NOMO-1 treated with DMSO at 0.1 percent for 48 hours (cell line): ENCODE measurements at regions not wholly inside any gene's neighbourhood (a gene's known extent, or its start where the extent isn't known, plus 50 kb on each side); places are given as distances from the start of the nearest gene placed in this dataset.
"Not testable (repeated sequence)": the region's sequence is repeated elsewhere in the genome, so short reads cannot be mapped to it uniquely, and the experiment has no call there.

ENCODE experiments used
- DNase-seq: peaks from one replicate; lab custom pipeline; 2025; ENCODE audit not compliant: unreplicated experiment; lab: John Stamatoyannopoulos, UW

DNA sequence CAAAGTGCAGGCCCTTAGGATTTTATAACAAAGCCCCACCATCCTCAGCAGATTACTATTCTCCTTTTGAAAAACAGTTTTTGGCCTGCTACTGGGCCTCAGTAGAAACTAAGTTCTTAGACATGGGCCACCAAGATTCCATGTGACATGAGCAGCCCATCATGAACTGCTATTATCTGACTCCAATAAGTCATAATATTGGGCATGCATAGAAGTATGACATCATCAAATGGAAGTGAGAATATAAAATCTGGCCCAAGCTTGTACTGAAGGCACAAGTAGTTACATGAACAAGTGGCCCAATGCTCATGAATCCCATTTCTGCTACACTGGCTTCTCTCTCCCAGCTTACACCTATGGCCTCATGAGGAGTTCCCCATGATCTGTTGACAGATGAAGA, 404.8 kb downstream of the EPHA5 start:
- no peak for DNase-seq

GRCh38 chr4:65259296-65259695, 411.0 kb downstream of the EPHA5 start:
- no peak for DNase-seq

DNA sequence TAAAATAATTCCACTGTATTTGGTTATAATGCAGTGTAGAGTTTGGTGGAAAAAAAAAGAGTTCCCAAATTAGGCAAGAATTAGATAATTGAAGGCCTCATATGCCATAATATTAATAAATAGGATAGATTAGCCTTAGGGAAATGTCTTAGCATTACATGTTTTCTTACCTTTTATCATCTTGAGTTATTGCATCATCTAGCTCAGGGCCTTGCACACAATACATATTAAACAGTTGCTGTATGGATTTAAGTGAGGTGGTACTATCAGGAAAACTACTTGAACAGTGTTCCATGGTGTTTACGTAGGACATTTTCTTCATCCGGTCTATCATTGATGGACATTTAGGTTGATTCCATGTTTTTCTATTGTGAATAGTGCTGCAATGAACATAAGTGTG, 419.4 kb downstream of the EPHA5 start:
- DNase-seq: no peak

DNA sequence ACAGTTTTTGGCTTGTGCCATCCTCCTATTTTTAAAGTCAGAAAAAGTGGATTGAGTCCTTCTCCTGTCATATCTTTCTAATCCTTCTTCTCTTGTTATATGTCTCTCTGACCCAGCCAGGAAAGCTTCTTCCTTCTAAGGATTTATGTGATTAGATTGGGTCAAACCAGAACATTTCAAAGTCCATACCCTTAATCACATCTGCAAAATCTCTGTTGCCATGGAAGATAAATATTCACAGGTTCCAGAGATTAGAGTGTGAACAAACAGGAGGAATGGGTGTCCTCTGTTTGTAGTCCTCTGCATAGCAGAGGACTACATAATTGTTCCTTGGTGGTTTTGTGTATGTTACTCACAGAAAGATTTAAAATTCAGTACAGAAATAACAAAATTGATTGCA, 421.2 kb downstream of the EPHA5 start:
- no peak for DNase-seq

GRCh38 chr4:65242156-65242846, 428.0 kb downstream of the EPHA5 start:
- no peak for DNase-seq

- no peak for DNase-seq
Observed at GRCh38 chr4:65241257-65241997, 428.9 kb downstream of the EPHA5 start.

DNA sequence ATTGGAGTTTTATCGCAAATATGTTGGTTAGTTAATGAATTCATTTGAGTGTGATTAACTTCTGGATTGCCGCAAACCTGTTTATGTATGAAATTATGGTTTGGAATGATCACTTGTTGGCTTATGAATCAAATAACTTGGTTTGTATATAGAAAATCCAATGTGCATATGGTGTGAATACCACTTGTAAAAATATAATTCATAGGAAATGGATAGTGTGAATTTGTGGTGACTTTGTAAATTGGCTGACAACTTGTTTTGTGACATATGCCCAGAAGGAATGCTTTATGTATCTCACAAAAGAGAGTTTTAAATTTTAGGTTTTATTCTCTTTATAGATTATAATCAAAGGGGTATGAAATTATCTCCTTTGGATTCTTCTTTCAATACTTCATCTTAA, 436.2 kb downstream of the EPHA5 start:
- no peak for DNase-seq

- DNase-seq: no peak
Observed at GRCh38 chr4:65227628-65228027, 442.7 kb downstream of the EPHA5 start.

- no peak for DNase-seq
Observed at GRCh38 chr4:65223601-65224000, 446.7 kb downstream of the EPHA5 start.

- DNase-seq: not testable (repeated sequence)
Observed at GRCh38 chr4:65223074-65223473, 447.2 kb downstream of the EPHA5 start.

DNA sequence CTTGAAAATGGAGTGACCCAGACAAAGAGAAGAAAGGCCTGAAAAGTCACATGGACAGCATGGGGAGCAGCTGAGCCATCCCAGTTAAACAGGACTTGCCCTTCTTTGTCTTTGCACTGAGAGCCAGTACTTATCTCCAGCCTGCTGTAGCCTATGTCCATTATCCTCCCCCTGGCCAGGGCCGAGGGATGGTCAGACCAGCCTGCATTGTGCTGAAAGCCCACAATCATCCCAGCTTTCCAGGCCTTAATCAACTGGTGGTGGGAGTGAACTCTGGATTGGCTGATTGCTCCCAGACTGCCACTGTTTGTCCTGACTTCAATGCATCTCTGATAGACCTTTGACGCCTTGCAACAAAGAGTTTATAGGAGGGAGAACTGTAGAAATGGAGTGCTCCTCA, 453.1 kb downstream of the EPHA5 start:
- no peak for DNase-seq

- DNase-seq: no peak
Observed at GRCh38 chr4:65202853-65203236, 467.4 kb downstream of the EPHA5 start.

DNA sequence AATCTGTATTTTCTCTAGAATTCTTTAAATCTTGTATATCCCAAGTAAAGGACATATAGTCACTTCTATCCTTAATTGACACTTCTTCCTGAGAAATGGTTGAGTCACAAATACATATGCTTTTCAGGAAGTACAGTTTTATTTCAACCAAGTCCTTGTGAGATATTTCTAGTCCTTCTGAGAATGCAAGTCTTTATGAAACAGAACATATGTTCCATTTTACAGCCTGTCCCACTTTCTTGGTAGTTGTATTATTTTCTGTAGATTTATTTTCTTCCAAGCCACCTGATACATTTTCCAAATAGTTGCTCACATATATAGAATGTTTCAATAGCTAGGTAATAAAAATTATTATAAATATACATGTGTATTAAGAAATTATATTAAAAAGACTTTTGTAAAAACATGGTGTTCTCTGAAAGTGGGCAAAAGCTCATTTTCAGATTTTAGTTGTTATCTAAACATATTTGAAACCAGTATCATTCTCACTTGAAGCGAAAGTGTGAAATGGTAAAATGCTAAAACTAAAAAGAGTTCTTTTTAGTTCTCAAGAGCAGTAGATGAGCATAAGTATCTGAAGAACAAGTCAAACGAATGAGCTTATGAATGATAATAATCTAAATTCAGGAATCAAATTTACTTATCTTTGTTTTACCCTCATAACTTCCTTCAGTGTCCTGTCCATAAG, 468.0 kb downstream of the EPHA5 start:
- DNase-seq: no peak

DNA sequence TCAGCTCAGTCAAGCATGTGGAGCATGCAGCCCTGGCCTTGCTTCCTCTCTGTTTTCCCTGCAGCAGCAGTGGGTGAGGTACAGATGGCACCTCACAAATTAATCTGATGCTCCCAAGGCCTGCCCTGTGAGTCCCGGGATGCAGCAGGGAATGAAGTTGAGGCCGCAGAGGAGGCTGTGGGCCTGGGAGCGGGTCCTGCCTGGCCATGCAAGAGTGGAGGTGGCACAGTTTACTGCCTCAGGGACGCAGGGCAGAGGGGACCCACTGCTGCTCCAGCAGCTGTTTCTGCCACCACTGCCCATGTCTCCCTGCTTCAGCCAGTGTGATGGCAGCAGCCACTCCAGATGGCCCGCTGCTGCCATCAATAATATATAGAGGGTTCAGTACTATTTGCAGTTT, 474.6 kb downstream of the EPHA5 start:
- no peak for DNase-seq

GRCh38 chr4:65195002-65195401, 475.3 kb downstream of the EPHA5 start:
- DNase-seq: no peak

DNA sequence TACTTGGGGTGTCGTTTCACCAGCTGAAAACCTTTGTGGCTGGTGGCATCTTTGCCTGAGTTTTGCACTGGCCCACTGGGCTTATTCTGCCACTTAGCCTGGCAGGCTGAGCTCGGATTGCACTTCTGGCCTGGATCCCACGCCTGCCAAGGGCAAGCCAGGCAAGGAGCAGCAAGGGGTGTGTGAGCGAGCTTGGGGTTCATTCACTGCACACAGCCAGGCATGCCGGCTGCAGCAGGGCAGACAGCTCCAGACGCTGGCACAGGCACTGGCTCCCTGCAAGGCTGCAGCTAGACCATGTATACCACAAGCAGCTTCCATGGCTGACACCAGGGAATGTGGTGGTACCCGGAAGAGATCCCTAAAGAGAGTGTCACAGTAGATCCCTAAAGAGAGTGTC, 476.3 kb downstream of the EPHA5 start:
- no peak for DNase-seq

DNA sequence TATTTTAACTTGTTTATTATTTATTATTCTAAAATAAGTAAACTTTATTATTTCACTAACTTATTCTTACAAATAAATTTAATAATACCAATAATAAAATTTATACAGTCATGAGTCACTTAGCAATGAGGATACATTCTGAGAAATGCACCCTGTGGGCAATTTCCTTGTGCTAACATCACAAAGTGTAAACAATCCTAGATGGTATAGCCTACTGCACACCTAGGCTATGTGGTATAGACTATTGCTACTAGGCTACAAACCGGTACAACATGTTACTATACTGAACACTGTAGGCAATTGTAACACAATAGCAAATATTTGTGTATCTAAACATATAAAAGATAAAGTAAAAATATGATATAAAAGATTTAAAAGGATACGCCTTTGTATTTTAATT, 479.5 kb downstream of the EPHA5 start:
- DNase-seq: no peak

DNA sequence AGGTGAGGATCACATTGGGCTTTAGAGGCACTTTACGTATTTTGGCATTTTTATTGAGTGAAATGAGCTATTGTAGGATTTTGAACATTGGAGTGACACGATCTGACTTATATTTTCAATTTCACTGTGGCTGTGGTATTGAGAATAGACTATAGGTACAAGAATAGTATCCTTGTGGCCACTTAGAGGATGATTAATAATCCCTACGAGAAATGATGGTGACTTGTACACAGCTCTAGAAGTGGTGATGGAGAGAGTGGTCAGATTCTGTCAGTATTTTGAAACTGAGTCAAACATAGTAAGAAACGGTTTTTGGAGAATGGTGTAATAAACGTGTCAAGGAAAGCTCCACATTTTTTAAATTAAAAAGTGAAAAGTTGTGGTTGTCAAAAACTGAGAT, 494.7 kb downstream of the EPHA5 start:
- no peak for DNase-seq

- no peak for DNase-seq
Observed at GRCh38 chr4:65170768-65171514, 499.3 kb downstream of the EPHA5 start.

- DNase-seq: no peak
Observed at GRCh38 chr4:65167719-65168118, 502.6 kb downstream of the EPHA5 start.

DNA sequence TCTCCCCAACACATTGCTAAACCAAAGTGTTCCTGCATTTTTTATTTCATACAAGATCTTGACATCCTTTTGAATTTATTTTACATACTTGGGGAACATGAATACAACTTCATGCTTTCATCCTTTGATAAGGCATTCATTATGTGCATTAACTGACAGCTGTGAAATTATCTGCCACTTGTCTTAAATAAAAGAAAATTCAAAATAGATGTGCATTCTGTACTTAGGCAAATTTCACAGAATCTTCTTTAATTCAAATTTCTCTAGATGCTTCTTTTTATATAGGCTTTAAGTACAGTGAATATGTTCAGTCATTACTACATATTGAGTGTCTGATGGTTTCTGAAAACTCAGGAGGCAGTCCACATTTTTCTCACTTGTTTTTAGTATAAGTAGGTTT, 518.1 kb downstream of the EPHA5 start:
- no peak for DNase-seq

DNA sequence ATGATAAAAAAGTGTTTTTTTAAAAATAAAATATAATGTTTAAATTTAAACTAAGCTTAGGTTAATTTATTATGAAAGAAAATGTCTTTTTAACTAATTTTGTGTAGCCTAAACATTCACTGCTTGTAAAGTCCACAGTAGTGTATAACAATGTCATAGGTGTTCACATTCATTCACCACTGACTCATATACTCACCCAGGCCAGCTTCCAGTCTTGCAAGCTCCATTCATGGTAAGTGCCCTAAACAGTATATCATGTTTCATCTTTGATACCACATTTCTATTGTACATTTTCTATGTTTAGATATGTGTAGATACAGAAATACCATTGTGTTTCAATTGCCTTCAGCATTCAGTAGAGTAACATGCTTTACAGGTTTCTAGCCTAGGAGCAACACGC, 530.3 kb downstream of the EPHA5 start:
- no peak for DNase-seq
